HG03378 (cell line): ENCODE measurements at regions not wholly inside any gene's neighbourhood (a gene's known extent, or its start where the extent isn't known, plus 50 kb on each side); places are given as distances from the start of the nearest gene placed in this dataset.

Experiments
- ATAC-seq: cut with Tn5 transposase; IDR thresholded peaks from one replicate; pipeline ENCODE4 v1.9.1; 2021; ENCODE audit warnings: mild to moderate bottlenecking, moderate library complexity; ENCODE audit not compliant: unreplicated experiment

DNA sequence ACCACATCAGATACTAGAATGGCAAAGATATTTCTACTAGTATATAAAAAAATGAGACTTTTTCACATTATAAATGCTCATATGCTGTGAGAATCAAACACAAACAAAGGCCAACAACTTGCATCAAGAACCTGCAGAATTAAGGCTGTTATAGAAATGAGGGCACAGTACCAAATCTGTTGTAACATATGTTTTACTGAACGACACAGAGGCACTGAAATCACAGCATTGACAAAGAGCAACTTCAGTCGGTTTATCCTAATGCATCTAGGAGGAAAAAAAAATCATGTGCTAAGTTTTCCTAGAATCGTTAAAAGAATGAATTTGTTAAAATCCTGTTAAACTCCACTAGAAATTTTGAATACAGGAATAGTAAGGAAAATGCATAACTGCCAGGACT is 617.4 kb upstream of the NETO1 start:
- ATAC-seq = no peak

DNA sequence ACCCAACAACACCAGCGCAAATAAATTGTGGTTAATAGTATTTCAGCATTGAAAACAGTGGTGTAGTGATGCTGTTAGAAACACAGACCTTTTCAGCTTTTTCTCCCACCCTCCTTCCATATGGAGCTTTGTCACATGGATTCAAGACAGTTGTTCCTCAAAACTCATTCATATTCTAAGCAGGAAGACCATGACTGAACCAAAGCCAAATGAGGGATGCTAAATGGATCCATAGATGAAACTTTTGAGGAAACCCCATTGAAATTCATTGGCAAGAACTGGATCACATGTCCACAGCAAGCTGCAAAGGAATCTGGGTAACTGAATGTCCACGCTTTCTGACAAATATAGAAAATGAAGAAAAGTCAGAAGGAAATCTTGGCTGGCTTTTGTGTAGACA is 615.1 kb upstream of the NETO1 start:
- no peak for ATAC-seq

DNA sequence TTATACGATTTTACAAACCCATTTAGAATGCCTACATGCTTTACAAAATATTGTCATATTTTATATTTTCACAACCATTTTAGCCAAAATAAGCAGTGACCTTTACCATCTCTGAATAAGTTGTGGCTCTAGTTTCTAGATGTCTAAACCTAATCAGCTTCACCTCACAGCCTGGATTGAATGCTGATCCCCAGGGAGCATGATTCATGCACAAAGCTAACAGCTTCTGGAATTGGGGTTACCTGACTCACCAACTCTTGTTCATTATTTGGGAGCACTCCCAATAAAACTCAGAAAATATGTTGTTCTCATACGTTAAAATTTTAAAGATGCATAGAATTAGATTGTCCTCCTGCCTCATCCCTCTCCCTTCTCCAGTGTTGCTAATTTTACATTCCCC is 611.7 kb upstream of the NETO1 start:
- no peak for ATAC-seq

DNA sequence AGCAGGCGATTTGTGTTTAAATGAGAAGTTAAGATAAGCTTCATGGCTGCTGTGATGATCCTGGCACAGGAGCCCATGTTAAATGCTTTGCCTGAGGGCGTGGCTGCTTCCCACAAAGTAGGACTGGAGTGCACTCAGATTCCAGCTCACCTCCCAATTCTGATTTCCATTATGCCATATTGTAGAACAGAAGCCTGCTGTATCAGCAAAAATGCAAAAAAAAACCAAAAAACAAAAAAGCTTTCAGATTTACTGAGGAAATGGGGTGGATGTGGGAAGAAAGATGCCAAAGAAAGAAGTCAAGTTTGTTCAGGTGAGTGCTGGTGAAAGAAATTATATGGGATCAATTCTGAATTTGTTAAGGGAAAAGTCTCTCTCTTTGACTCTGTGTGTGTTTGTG is 610.4 kb upstream of the NETO1 start:
- no peak for ATAC-seq

DNA sequence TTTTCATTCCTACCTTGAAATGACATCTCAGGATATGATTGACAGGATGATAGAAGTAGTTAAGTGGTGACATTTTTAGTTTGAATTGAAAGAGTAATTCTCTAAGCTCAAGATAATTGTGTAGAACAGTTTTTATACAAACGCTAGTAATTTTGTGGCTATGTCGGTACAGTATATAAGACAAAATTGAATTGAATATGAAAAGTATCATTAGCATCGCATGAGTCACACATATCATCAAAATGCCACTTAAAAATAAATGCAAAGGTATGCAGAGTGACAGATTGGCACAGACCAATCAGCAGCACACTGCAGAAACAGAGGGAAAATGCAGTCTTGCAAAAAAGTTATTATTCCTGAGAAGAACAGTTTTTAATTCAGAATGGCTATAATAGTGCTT is 608.2 kb upstream of the NETO1 start:
- ATAC-seq = no peak

DNA sequence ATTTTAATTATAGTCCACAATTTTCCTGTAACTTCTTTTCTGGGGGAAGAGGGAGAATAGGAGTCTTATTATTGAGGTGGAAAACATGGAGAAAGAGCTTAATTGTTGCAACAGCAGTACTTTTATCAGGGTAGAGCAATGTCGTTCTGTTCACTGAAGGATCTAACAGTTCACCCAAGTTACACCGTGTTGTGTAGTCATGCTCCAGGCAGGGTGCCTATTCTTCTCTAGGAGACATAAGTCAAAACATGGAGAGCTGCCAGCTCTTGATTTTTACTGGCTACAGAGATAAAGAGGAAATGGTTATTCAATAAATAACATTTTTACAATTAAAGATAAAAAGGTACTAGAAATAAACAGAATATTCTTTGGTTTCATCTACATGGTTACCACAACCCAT is 594.3 kb upstream of the NETO1 start:
- ATAC-seq = no peak

DNA sequence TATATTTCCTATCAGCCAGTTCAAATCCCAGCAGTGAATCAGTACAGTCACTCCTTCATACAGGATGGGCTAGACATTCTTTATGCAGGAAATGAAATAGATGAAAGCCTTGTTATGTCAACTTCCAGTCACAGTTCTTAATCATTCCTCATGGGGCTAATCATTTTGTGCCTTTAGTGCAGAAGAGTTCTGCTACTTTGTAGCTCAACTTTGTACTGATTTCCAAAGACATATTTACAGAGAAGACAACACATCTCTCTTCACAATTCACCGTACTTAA is 593.9 kb upstream of the NETO1 start:
- no peak for ATAC-seq

DNA sequence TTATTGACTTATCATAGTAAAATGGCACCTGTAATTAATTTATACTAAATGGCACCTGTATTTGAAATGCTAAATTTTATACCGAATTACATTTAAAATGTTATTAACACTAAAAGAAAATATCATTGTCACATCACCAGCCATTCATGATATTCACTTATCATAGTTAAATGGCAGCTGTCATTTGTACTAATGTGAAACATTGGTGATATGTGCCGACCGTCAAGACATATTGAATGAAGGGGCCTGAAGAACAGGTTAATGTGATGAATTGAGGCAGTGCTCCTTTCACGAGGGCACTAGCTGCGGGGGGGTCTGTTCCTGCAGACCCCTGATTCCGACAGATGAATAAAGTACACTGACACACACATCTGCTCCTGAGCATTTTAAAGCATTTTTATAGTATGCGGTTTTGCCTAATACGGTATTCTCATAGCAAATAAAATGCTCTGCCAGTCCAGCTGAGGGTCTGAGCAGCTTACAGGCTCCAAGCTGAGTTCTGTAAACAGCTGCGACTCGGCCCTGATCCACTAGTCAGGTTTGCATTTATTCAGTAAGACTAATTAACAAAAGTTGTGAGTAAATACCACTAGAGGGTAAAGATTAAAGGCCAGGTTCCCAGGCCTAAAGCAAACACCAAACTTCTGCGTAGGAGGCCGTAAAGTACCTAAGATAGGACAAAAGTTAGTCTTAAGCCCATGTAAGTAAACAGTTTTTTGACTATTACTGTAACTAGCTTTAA is 593.4 kb upstream of the NETO1 start:
- no peak for ATAC-seq

DNA sequence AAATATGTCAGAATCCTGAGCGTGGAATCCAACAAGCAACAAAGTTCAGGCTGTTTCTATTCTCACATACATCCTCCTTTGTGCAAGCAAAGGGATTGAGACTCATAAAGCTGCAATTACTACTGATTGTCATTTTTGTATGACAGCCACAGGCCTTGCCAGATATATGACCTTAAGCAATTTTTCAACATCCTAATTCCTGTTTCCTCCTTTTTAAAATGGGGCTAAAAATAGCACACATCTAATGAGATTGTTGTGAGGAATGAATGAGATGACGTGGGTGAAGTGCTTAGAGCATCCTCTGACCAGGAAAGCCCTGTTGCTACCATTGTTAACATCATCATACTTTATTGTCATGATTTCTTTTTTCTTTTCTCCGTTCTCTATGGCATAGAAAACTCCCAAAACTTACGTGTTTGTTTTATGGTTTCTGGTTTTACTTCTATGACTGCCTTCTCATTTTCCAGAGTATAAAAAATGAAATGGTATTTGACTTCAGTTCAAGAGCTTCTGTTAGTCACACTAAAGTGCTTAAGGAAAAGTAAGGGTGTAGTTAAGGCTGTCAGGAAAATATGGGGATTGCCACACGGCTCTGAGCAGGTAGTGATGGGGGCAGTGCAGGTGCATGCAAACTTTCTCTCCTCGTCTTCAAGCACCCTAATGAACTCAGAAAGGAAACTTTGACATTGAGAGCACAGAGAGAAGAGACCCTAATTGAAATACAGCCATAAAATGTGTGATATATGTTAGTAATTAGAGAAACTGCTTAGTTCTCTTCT is 590.6 kb upstream of the NETO1 start:
- ATAC-seq = no peak

DNA sequence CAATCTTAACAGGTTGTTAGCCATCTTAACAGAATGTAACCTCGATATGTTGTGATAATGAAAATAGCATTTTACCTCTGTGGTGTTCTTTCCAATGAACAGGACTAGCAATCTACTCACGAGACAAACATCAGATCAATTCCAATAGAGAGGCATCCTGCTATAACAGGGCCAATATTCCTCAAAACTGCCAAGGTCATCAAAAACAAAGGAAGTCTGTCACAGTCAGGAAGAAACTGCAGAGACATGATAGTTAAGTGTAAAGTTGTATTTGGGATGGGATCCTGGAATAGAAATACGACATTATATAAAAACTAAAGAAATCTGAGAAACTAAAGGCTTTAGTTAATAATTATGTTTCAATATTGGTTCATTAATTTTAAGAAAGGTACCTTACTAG is 588.9 kb upstream of the NETO1 start:
- no peak for ATAC-seq

DNA sequence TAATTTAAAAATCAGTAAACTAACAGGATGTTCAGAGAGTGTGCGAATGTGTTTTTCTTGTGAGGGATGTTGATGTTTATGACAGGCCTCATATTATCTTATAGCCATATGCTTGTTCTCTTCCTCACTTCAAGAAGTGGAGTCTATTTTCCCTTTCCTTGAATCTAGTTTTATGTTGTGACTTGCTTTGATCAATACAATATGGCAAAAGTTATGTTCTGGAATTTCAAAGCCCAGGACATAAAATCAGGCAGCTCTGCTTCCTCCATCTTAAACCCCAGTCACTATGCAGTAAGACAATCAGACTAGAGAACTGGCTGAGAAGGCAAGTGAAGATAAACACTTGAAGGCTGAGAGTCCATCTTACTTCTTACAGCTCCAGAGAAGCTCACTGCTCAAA is 585.1 kb upstream of the NETO1 start:
- no peak for ATAC-seq

DNA sequence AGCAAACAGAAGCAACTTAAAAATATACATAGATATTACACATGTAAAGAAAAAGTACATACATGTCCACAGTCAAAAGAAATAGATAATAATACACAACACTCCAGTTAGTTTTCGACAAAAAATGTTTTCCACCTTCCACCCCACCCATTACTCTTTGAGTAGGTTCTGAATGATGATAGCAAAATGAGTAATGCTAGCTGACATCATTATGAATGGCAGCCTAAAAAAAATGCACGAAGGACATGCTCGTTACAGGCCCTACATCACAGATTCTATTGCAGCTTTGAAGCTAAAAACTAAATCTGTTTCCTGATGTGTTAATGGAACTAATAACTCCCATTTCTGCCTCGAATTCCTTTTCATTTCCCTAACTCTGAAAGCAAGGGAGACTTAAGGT is 578.7 kb upstream of the NETO1 start:
- no peak for ATAC-seq

DNA sequence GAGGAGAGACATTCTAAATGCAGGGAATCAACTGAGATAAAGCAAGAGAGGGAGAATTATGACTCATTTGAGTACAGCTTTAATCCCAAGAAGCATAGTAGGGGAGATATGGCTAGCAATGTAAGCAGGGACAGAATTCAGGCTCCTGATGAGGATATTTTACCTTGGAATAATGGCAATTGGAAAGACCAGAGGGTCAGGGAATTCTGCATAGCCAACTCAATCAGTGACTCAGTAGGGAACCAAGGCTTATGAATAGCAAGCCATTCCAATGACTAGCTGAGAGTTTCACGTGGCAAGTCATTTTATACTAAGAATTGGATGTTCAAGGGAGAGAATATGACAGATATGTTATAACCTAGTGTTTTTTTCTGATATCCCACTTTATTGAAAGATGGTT is 563.8 kb upstream of the NETO1 start:
- no peak for ATAC-seq

DNA sequence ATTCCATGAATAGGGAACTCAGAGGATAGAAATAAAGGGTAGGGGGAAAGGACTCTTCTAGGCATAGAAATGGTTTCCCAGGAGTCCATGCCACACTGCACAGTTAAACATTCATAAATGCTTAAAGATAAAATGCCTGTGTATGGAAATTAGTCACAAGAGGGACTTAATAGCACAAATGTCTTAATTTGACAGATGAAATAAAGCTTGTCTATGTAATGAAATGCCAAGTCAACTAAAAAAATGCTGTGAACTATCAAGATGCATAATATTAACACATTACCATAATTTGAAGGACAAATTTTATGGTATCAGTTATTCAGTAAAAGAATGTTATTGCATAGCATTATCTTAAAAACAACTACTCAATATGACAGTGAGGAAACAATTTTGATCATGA is 553.2 kb upstream of the NETO1 start:
- no peak for ATAC-seq

DNA sequence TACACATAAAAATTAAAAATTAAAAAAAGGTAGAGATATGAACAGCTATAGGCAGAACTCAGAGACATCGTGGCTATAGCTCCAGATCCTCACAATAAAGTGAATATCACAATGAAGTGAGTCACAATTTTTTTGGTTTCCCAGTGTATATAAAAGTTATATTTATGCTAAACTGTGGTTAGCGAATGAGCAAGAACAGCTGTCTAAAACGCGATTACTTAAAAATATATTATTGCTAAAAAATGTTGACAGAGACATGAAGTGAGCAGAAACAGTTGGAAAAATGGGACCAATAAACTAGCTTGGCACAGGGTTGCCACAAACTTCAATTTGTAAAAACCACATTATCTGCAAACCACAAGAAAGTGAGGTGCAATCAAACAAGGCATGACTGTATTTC is 551.7 kb upstream of the NETO1 start:
- no peak for ATAC-seq

DNA sequence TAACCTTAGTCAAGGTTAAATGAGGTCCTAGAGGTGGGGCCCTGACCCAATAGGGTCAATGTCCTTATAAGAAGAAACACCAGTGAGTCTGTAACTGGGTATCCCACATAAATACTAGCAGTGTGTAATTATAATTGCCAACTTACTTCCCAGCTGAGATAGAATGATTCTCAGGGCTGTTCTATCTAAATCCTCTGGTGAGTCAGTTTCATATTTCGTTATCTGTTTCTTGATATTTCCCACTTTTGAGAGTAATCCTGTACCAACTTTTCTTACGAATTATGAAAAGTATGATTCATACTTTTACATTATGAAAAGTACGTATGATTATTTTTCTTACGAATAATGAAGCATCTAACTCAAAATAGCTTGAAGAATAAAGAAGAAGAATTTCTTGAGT is 546.8 kb upstream of the NETO1 start:
- no peak for ATAC-seq

DNA sequence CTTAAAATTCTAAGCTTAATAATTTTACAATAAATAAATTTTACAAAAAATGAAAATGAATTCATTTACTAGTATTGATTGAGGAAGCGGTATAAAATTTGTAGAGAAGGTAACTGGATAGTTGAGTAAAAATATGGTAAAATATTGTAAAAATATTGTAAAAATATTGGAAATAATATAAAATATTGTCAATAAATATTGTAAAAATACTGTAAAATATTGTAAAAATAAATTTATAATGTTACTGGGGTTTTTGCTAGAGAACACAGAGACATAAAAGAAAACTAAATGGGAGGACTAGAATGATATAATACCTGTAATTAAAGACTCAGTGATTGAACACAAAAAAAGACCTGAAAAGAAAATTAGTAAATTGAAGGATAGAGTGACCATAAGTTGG is 546.3 kb upstream of the NETO1 start:
- no peak for ATAC-seq

DNA sequence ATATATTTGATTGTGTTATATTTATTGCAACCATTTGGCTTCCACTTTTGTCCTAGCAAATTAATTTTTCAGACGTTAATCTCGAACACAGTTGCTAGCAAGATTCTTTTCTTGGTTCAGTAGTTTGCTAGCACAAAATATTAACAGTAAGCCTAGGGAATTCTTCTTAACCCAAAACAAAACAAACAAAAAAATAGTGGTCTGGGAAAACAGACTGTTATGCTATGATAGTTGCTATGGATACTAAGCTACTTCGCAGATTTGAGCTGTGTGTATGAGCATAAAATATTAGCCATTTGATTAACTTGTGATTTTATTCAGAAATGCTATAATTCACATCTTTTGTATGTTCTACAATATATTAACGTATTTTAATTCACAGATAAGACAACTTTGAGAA is 541.5 kb upstream of the NETO1 start:
- no peak for ATAC-seq

DNA sequence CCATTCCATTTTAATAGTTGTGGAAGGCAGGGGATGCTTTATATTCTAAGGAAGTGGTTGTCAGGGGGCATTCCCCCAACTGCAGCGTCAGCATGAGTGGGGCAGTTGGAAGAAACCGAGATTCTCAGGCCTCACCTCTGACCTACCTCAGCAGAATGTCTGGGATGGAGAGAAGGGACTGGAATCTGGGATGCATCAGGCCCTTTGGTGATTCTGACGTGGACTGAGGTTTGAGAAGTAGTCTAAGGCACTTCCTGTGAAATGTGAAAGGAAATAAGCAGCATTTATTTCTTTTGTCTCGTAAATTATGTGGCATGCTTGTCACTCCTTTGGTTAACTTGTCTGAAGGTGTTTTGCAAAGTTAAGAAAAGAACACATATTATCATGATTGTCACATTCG is 540.7 kb upstream of the NETO1 start:
- ATAC-seq = no peak

DNA sequence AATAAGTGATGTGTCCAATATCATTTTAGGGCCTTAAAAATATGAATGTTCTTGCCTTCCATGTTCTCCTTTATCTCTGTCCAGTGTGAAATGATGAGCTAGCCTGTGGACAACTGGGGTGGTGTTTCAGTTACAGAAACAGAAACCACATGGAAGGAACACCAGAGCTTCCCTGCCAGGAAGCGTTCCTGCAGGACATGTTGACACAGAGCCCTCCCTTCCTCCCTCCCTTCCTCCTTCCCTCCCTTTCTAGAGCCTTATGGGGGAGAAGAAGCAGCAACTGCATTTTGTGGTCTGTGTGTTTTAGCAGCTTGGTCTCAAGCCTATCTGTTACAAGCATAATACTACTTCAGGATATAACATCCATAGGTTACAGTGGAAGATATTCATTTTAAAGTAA is 539.7 kb upstream of the NETO1 start:
- no peak for ATAC-seq

DNA sequence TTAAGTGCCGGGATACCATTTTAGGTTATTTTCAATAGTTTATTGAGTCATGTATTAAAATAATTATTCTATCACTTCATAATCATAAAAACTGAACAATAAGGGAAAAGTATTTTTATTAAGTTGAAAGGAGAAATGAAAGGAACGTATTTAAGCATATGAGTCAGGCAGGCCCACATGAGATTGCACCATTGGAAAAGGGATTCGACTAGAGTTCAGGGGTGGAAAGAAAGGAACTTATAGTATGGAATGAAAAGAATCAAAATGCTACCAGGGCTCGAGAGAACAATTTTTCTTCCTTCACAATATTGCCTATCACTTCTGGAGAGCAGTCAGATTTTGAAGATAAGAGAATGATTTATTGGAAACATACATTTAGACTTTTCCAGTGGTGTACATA is 516.5 kb upstream of the NETO1 start:
- no peak for ATAC-seq

DNA sequence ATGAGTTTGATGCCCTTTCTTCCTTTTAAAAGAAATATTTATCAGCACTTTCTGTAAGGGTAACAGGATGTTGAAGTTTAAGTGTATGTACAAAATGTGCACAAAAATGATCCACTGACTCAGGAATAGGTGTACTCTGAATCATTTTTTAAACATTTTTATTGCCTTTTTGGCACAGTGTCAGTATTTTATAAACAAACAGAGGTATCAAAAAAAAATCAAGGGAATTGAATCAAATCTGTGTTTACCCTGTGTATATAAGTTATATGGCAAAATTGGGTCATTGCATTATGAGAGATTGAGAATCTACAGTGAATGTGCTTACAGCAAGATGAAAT is 513.9 kb upstream of the NETO1 start:
- ATAC-seq = no peak

DNA sequence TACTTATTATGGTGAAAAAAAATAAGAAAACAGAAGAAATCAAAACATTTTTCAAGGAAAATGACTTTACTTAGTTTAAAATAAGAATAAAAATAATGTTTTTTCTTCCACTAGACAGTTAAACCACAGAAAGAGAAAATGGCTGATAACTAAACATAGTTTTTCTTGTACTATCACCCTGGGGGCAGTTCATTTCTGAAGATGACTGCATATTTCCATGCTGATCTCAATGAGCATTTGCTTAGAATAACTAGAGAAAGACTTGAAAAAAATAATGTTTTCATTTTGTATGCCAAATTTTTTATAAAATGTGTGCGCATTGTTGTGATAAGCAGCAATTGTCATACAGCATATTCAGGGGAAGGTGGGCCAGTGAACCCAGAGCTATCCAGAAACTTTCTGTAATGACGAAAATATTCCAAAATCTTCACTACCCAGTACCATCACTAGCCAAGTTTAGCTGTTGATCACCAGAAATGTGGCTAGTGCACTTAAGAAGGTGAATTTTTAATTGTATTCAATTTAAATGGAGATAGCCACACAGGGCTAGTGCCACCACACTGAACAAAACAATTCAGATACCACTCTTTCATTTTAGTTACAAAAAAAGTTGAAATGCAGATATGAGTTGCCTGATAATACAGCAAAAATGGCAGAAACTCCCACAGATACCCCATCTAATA is 513.4 kb upstream of the NETO1 start:
- ATAC-seq = no peak
